ENCODE measurements at regions not wholly inside any gene's neighbourhood (a gene's known extent, or its start where the extent isn't known, plus 50 kb on each side); places are given as distances from the start of the nearest gene placed in this dataset.

DNA sequence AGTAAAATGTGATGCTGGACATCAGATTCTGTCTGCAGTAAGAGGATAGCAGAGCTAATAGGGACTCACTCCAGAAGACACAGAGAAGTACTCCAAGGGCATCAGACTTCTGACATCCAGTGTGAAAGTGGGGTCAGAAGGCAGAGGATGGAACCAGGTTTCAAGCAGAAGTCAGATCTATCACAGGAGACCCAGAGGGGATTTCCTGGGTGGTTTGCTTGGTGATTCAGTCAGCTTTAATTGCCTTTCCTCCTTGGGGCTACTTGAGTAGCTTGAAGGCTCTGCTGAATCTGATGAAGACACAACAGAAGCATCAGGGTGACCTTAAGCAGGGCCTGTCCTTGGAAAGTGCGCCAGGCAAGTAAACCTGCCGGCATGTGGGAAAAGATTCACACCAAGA lies 300.6 kb downstream of the COG6 start:
- Histone ChIP-seq H3K4me1 (ENCODE audit: control insufficient read depth in 1 of 2, insufficient read depth in 2 of 2, low read length in 2 of 2) (no peaks in the 10 kb centered on the region), H3K9me3 (ENCODE audit: insufficient read depth, low read depth, low read length) (no peaks in the 10 kb centered on the region), H2BK5ac (ENCODE audit: low read depth, low read length, poor library complexity) (no peak overlapping the region), H4K91ac (ENCODE audit: low read depth, low read length) (peak overlapping the region; percentile 15), H3K9ac (ENCODE audit: low read length) (no peak overlapping the region), H3K4me3 (ENCODE audit: low read depth, low read length) (no peak overlapping the region), H3K36me3 (ENCODE audit: control insufficient read depth in 1 of 2, insufficient read depth in 2 of 2, low read length in 2 of 2) (no peaks in the 10 kb centered on the region), H2BK120ac (ENCODE audit: insufficient read depth, low read length, poor library complexity) (no peak overlapping the region), H2BK12ac (ENCODE audit: low read length) (peak overlapping the region; percentile 43), H3K27ac (ENCODE audit: low read depth, low read length) (no peak overlapping the region), H3K4ac (ENCODE audit: low read depth, low read length) (no peak overlapping the region), H2AFZ (ENCODE audit: insufficient read depth, low read length, poor library complexity) (no peak overlapping the region), H3K14ac (ENCODE audit: low read length) (no peak overlapping the region), H4K12ac (ENCODE audit: low read depth, low read length) (no peak overlapping the region), H4K8ac (ENCODE audit: low read depth, low read length) (no peak overlapping the region), H3K18ac (ENCODE audit: low read length) (no peak overlapping the region), H2AK5ac (ENCODE audit: low read length) (no peak overlapping the region), H3K79me2 (ENCODE audit: control insufficient read depth, insufficient read depth, low read length, poor library complexity) (no peaks in the 10 kb centered on the region), H3K79me1 (ENCODE audit: low read length) (peaks cover 2% of the 10 kb centered on the region), H3K4me2 (ENCODE audit: low read length) (no peak overlapping the region), H3K23ac (ENCODE audit: low read length) (no peak overlapping the region), H3K27me3 (ENCODE audit: insufficient read depth, low read length) (no peaks in the 10 kb centered on the region)
- no peak for DNase-seq
- WGBS (ENCODE audit: extremely low coverage, insufficient coverage, insufficient read length), result no CpG with 5 or more reads among the region's 2 CpGs

- no peak overlapping the region for H4K91ac ChIP-seq (ENCODE audit: low read depth, low read length)
These were observed 302.6 kb downstream of the COG6 start for GRCh38 chr13:39957868-39958677.

DNA sequence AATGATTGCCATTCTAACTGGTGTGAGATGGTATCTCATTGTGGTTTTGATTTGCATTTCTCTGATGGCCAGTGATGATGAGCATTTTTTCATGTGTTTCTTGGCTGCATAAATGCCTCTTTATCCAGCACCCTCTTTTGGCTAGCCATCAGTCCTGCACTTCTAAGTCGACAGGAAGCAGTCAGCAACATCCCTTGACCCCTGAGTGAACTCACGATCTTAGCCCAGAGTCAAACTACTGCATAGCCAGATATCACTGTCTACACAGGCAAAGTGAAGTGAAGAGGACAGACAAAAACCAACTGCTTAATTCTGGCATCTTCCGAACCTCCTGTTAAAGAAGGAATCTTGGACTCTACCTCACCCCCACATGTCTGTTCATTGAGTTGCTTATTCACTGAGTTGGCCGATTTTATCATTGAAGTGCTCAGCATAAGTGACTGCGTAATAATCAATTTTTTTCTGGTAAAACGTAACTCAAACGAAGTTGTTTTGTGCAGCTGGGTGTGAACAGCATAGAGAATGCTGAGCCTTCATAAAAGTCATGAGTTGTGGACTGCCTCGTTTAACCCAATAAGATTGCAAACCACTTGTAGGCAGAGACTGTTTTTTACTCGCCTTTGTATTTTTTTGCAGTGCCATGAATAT lies 304.2 kb downstream of the COG6 start:
- H2AK5ac ChIP-seq (ENCODE audit: low read length), result no peak overlapping the region
- H4K12ac ChIP-seq (ENCODE audit: low read depth, low read length), result no peak overlapping the region
- H3K79me2 ChIP-seq (ENCODE audit: control insufficient read depth, insufficient read depth, low read length, poor library complexity), result no peaks in the 10 kb centered on the region
- peaks cover 2% of the 10 kb centered on the region for H3K79me1 ChIP-seq (ENCODE audit: low read length)
- no peaks in the 10 kb centered on the region for H3K27me3 ChIP-seq (ENCODE audit: insufficient read depth, low read length)
- no peak overlapping the region for H3K9ac ChIP-seq (ENCODE audit: low read length)
- no peak overlapping the region for H3K23ac ChIP-seq (ENCODE audit: low read length)
- no CpG with 5 or more reads among the region's 9 CpGs for WGBS (ENCODE audit: extremely low coverage, insufficient coverage, insufficient read length)
- no peak overlapping the region for H2BK5ac ChIP-seq (ENCODE audit: low read depth, low read length, poor library complexity)
- no peak overlapping the region for H3K4me3 ChIP-seq (ENCODE audit: low read depth, low read length)
- H4K91ac ChIP-seq (ENCODE audit: low read depth, low read length), result no peak overlapping the region
- H2BK120ac ChIP-seq (ENCODE audit: insufficient read depth, low read length, poor library complexity), result no peak overlapping the region
- no peak overlapping the region for H3K4me2 ChIP-seq (ENCODE audit: low read length)
- H3K9me3 ChIP-seq (ENCODE audit: insufficient read depth, low read depth, low read length), result no peaks in the 10 kb centered on the region
- no peak for DNase-seq
- no peak overlapping the region for H3K14ac ChIP-seq (ENCODE audit: low read length)
- no peaks in the 10 kb centered on the region for H3K36me3 ChIP-seq (ENCODE audit: control insufficient read depth in 1 of 2, insufficient read depth in 2 of 2, low read length in 2 of 2)
- H2BK12ac ChIP-seq (ENCODE audit: low read length), result no peak overlapping the region
- H3K18ac ChIP-seq (ENCODE audit: low read length), result no peak overlapping the region
- H4K8ac ChIP-seq (ENCODE audit: low read depth, low read length), result no peak overlapping the region
- no peak overlapping the region for H2AFZ ChIP-seq (ENCODE audit: insufficient read depth, low read length, poor library complexity)
- H3K4ac ChIP-seq (ENCODE audit: low read depth, low read length), result no peak overlapping the region
- H3K4me1 ChIP-seq (ENCODE audit: control insufficient read depth in 1 of 2, insufficient read depth in 2 of 2, low read length in 2 of 2), result no peaks in the 10 kb centered on the region
- H3K27ac ChIP-seq (ENCODE audit: low read depth, low read length), result no peak overlapping the region

More at GRCh38 chr13:39957868-39958677, 302.6 kb downstream of the COG6 start:
- Histone ChIP-seq H3K79me1 (ENCODE audit: low read length) (peaks cover 2% of the 10 kb centered on the region), H3K36me3 (ENCODE audit: control insufficient read depth in 1 of 2, insufficient read depth in 2 of 2, low read length in 2 of 2) (no peaks in the 10 kb centered on the region), H4K8ac (ENCODE audit: low read depth, low read length) (no peak overlapping the region), H2BK12ac (ENCODE audit: low read length) (no peak overlapping the region), H3K18ac (ENCODE audit: low read length) (no peak overlapping the region), H2AK5ac (ENCODE audit: low read length) (no peak overlapping the region), H3K14ac (ENCODE audit: low read length) (no peak overlapping the region), H3K4me3 (ENCODE audit: low read depth, low read length) (no peak overlapping the region), H3K79me2 (ENCODE audit: control insufficient read depth, insufficient read depth, low read length, poor library complexity) (no peaks in the 10 kb centered on the region), H4K12ac (ENCODE audit: low read depth, low read length) (no peak overlapping the region), H3K23ac (ENCODE audit: low read length) (no peak overlapping the region), H2AFZ (ENCODE audit: insufficient read depth, low read length, poor library complexity) (no peak overlapping the region), H3K4me2 (ENCODE audit: low read length) (no peak overlapping the region), H2BK5ac (ENCODE audit: low read depth, low read length, poor library complexity) (no peak overlapping the region), H3K4me1 (ENCODE audit: control insufficient read depth in 1 of 2, insufficient read depth in 2 of 2, low read length in 2 of 2) (no peaks in the 10 kb centered on the region), H2BK120ac (ENCODE audit: insufficient read depth, low read length, poor library complexity) (no peak overlapping the region), H3K4ac (ENCODE audit: low read depth, low read length) (no peak overlapping the region), H3K27me3 (ENCODE audit: insufficient read depth, low read length) (no peaks in the 10 kb centered on the region), H3K9me3 (ENCODE audit: insufficient read depth, low read depth, low read length) (no peaks in the 10 kb centered on the region), H3K9ac (ENCODE audit: low read length) (no peak overlapping the region), H3K27ac (ENCODE audit: low read depth, low read length) (no peak overlapping the region)
- DNase-seq, result no peak
- no CpG with 5 or more reads among the region's 5 CpGs for WGBS (ENCODE audit: extremely low coverage, insufficient coverage, insufficient read length)

- no CpG with 5 or more reads among the region's 3 CpGs for WGBS (ENCODE audit: extremely low coverage, insufficient coverage, insufficient read length)
- H2BK5ac ChIP-seq (ENCODE audit: low read depth, low read length, poor library complexity), result no peak overlapping the region
- H3K23ac ChIP-seq (ENCODE audit: low read length), result no peak overlapping the region
- no peak overlapping the region for H4K12ac ChIP-seq (ENCODE audit: low read depth, low read length)
- no peak overlapping the region for H4K91ac ChIP-seq (ENCODE audit: low read depth, low read length)
- no peak overlapping the region for H2AFZ ChIP-seq (ENCODE audit: insufficient read depth, low read length, poor library complexity)
- no peak for DNase-seq
- no peak overlapping the region for H2BK12ac ChIP-seq (ENCODE audit: low read length)
- no peak overlapping the region for H3K9ac ChIP-seq (ENCODE audit: low read length)
- H3K9me3 ChIP-seq (ENCODE audit: insufficient read depth, low read depth, low read length), result no peaks in the 10 kb centered on the region
- no peak overlapping the region for H4K8ac ChIP-seq (ENCODE audit: low read depth, low read length)
- no peak overlapping the region for H3K14ac ChIP-seq (ENCODE audit: low read length)
- H3K4me1 ChIP-seq (ENCODE audit: control insufficient read depth in 1 of 2, insufficient read depth in 2 of 2, low read length in 2 of 2), result no peaks in the 10 kb centered on the region
- H3K79me2 ChIP-seq (ENCODE audit: control insufficient read depth, insufficient read depth, low read length, poor library complexity), result no peaks in the 10 kb centered on the region
- H3K4me2 ChIP-seq (ENCODE audit: low read length), result no peak overlapping the region
- H3K79me1 ChIP-seq (ENCODE audit: low read length), result no peaks in the 10 kb centered on the region
- no peak overlapping the region for H3K4ac ChIP-seq (ENCODE audit: low read depth, low read length)
- H3K27me3 ChIP-seq (ENCODE audit: insufficient read depth, low read length), result no peaks in the 10 kb centered on the region
- H3K27ac ChIP-seq (ENCODE audit: low read depth, low read length), result no peak overlapping the region
- H3K36me3 ChIP-seq (ENCODE audit: control insufficient read depth in 1 of 2, insufficient read depth in 2 of 2, low read length in 2 of 2), result no peaks in the 10 kb centered on the region
- no peak overlapping the region for H2BK120ac ChIP-seq (ENCODE audit: insufficient read depth, low read length, poor library complexity)
- H3K18ac ChIP-seq (ENCODE audit: low read length), result no peak overlapping the region
- H2AK5ac ChIP-seq (ENCODE audit: low read length), result no peak overlapping the region
- no peak overlapping the region for H3K4me3 ChIP-seq (ENCODE audit: low read depth, low read length)
These were observed 304.7 kb downstream of the COG6 start for GRCh38 chr13:39960191-39960590.

Measured in trophoblast cell (in vitro differentiated cells and primary cell).